B cell (primary cell): ENCODE measurements at regions not wholly inside any gene's neighbourhood (a gene's known extent, or its start where the extent isn't known, plus 50 kb on each side); places are given as distances from the start of the nearest gene placed in this dataset.

Experiments used
- EZH2 ChIP-seq: IDR thresholded peaks from 2 replicates; pipeline ENCODE4 v1.6.1; 2012; ENCODE audit warnings: borderline replicate concordance, low read depth, mild to moderate bottlenecking, moderate library complexity, low read length; ENCODE audit not compliant: insufficient read depth, poor library complexity, severe bottlenecking
- TF ChIP-seq, protein P1 (sequence below): fragments of 200-600 bp; IDR thresholded peaks from one replicate; pipeline ENCODE4 v1.8.0; 2022; ENCODE audit warnings: antibody characterized with exemption, mild to moderate bottlenecking

DNA sequence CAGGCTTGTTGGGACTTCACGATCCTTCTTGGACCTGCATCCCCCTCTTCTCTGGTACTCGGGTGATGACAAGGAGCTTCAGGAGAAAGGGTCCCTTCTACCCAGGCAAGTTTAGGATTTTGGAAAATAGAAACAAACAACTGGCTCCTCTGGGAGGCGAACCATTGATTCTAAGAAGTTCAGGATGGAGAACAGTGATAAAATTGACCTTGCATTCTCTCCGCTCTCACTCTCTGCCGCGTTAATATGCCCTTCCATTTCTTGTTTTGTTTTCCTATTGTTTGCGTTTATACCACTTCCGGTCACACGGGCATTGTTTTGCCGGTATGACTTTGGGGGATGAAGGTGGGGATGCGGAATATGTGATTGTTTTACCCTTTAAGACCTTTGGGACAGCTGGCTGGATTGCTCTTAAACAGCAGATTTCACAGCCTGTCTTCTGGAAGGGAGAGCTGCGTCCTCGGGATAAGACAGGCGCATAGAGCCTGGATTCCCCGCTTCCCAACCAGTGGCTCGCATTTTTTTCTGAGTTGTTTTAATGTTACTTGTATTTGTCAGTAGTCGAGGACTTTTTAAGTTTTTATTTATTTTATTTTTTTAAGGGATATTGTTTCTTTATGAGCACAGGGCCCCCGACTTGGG lies 144.3 kb upstream of the ZNF184 start:
- TF ChIP-seq, protein P1, sequence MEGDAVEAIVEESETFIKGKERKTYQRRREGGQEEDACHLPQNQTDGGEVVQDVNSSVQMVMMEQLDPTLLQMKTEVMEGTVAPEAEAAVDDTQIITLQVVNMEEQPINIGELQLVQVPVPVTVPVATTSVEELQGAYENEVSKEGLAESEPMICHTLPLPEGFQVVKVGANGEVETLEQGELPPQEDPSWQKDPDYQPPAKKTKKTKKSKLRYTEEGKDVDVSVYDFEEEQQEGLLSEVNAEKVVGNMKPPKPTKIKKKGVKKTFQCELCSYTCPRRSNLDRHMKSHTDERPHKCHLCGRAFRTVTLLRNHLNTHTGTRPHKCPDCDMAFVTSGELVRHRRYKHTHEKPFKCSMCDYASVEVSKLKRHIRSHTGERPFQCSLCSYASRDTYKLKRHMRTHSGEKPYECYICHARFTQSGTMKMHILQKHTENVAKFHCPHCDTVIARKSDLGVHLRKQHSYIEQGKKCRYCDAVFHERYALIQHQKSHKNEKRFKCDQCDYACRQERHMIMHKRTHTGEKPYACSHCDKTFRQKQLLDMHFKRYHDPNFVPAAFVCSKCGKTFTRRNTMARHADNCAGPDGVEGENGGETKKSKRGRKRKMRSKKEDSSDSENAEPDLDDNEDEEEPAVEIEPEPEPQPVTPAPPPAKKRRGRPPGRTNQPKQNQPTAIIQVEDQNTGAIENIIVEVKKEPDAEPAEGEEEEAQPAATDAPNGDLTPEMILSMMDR: no peak
- no peak for TF ChIP-seq EZH2
